ENCODE measurements at regions not wholly inside any gene's neighbourhood (a gene's known extent, or its start where the extent isn't known, plus 50 kb on each side); places are given as distances from the start of the nearest gene placed in this dataset.

- Histone ChIP-seq H3K36me3 (ENCODE audit: control insufficient read depth, low read depth, low read length) (no peaks in the 10 kb centered on the region), H3K9ac (ENCODE audit: low read length) (no peak overlapping the region), H3K27ac (ENCODE audit: low read length) (no peak overlapping the region), H3K4me1 (ENCODE audit: control insufficient read depth, low read depth, low read length) (peaks cover 3% of the 10 kb centered on the region), H3K4me3 (ENCODE audit: low read length) (no peak overlapping the region), H3K27me3 (ENCODE audit: control insufficient read depth, insufficient read depth, low read length) (no peaks in the 10 kb centered on the region), H3K9me3 (ENCODE audit: control insufficient read depth, low read depth, low read length) (no peaks in the 10 kb centered on the region)
Observed at GRCh38 chr5:100188778-100189177, 346.4 kb upstream of the FAM174A start.

GRCh38 chr5:100188339-100188738 lies 346.8 kb upstream of the FAM174A start:
- no peaks in the 10 kb centered on the region for H3K27me3 ChIP-seq (ENCODE audit: control insufficient read depth, insufficient read depth, low read length)
- H3K27ac ChIP-seq (ENCODE audit: low read length) = no peak overlapping the region
- H3K36me3 ChIP-seq (ENCODE audit: control insufficient read depth, low read depth, low read length) = no peaks in the 10 kb centered on the region
- H3K4me3 ChIP-seq (ENCODE audit: low read length) = no peak overlapping the region
- H3K4me1 ChIP-seq (ENCODE audit: control insufficient read depth, low read depth, low read length) = peaks cover 3% of the 10 kb centered on the region
- H3K9ac ChIP-seq (ENCODE audit: low read length) = no peak overlapping the region
- no peaks in the 10 kb centered on the region for H3K9me3 ChIP-seq (ENCODE audit: control insufficient read depth, low read depth, low read length)

GRCh38 chr5:100186181-100186580 lies 349.0 kb upstream of the FAM174A start:
- no peaks in the 10 kb centered on the region for H3K9me3 ChIP-seq (ENCODE audit: control insufficient read depth, low read depth, low read length)
- H3K4me3 ChIP-seq (ENCODE audit: low read length) = no peak overlapping the region
- H3K9ac ChIP-seq (ENCODE audit: low read length) = no peak overlapping the region
- H3K27ac ChIP-seq (ENCODE audit: low read length) = no peak overlapping the region
- no peaks in the 10 kb centered on the region for H3K36me3 ChIP-seq (ENCODE audit: control insufficient read depth, low read depth, low read length)
- no peaks in the 10 kb centered on the region for H3K27me3 ChIP-seq (ENCODE audit: control insufficient read depth, insufficient read depth, low read length)
- H3K4me1 ChIP-seq (ENCODE audit: control insufficient read depth, low read depth, low read length) = peaks cover 3% of the 10 kb centered on the region

- Histone ChIP-seq H3K9ac (ENCODE audit: low read length) (no peak overlapping the region), H3K27ac (ENCODE audit: low read length) (no peak overlapping the region), H3K9me3 (ENCODE audit: control insufficient read depth, low read depth, low read length) (no peaks in the 10 kb centered on the region), H3K4me3 (ENCODE audit: low read length) (no peak overlapping the region), H3K36me3 (ENCODE audit: control insufficient read depth, low read depth, low read length) (no peaks in the 10 kb centered on the region), H3K27me3 (ENCODE audit: control insufficient read depth, insufficient read depth, low read length) (no peaks in the 10 kb centered on the region), H3K4me1 (ENCODE audit: control insufficient read depth, low read depth, low read length) (peaks cover 3% of the 10 kb centered on the region)
Observed at GRCh38 chr5:100182402-100182801, 352.8 kb upstream of the FAM174A start.

GRCh38 chr5:100175346-100175745 lies 359.8 kb upstream of the FAM174A start:
- no peaks in the 10 kb centered on the region for H3K9me3 ChIP-seq (ENCODE audit: control insufficient read depth, low read depth, low read length)
- H3K4me3 ChIP-seq (ENCODE audit: low read length) = no peak overlapping the region
- H3K27me3 ChIP-seq (ENCODE audit: control insufficient read depth, insufficient read depth, low read length) = no peaks in the 10 kb centered on the region
- no peaks in the 10 kb centered on the region for H3K36me3 ChIP-seq (ENCODE audit: control insufficient read depth, low read depth, low read length)
- H3K9ac ChIP-seq (ENCODE audit: low read length) = no peak overlapping the region
- H3K4me1 ChIP-seq (ENCODE audit: control insufficient read depth, low read depth, low read length) = no peaks in the 10 kb centered on the region
- H3K27ac ChIP-seq (ENCODE audit: low read length) = no peak overlapping the region

- Histone ChIP-seq H3K27me3 (ENCODE audit: control insufficient read depth, insufficient read depth, low read length) (no peaks in the 10 kb centered on the region), H3K27ac (ENCODE audit: low read length) (no peak overlapping the region), H3K4me1 (ENCODE audit: control insufficient read depth, low read depth, low read length) (peaks cover 4% of the 10 kb centered on the region), H3K9ac (ENCODE audit: low read length) (no peak overlapping the region), H3K36me3 (ENCODE audit: control insufficient read depth, low read depth, low read length) (no peaks in the 10 kb centered on the region), H3K9me3 (ENCODE audit: control insufficient read depth, low read depth, low read length) (peaks cover 22% of the 10 kb centered on the region), H3K4me3 (ENCODE audit: low read length) (no peak overlapping the region)
Observed at GRCh38 chr5:100165309-100165708, 369.9 kb upstream of the FAM174A start.

GRCh38 chr5:100161868-100162267 lies 373.3 kb upstream of the FAM174A start:
- H3K4me3 ChIP-seq (ENCODE audit: low read length) = no peak overlapping the region
- H3K36me3 ChIP-seq (ENCODE audit: control insufficient read depth, low read depth, low read length) = no peaks in the 10 kb centered on the region
- no peaks in the 10 kb centered on the region for H3K27me3 ChIP-seq (ENCODE audit: control insufficient read depth, insufficient read depth, low read length)
- H3K9ac ChIP-seq (ENCODE audit: low read length) = no peak overlapping the region
- H3K9me3 ChIP-seq (ENCODE audit: control insufficient read depth, low read depth, low read length) = peaks cover 22% of the 10 kb centered on the region
- no peak overlapping the region for H3K27ac ChIP-seq (ENCODE audit: low read length)
- no peaks in the 10 kb centered on the region for H3K4me1 ChIP-seq (ENCODE audit: control insufficient read depth, low read depth, low read length)

GRCh38 chr5:100157066-100157465 lies 378.1 kb upstream of the FAM174A start:
- Histone ChIP-seq H3K4me3 (ENCODE audit: low read length) (no peak overlapping the region), H3K27me3 (ENCODE audit: control insufficient read depth, insufficient read depth, low read length) (no peaks in the 10 kb centered on the region), H3K27ac (ENCODE audit: low read length) (no peak overlapping the region), H3K9ac (ENCODE audit: low read length) (no peak overlapping the region), H3K9me3 (ENCODE audit: control insufficient read depth, low read depth, low read length) (peaks cover 12% of the 10 kb centered on the region), H3K4me1 (ENCODE audit: control insufficient read depth, low read depth, low read length) (no peaks in the 10 kb centered on the region), H3K36me3 (ENCODE audit: control insufficient read depth, low read depth, low read length) (no peaks in the 10 kb centered on the region)

GRCh38 chr5:100148239-100148638 lies 386.9 kb upstream of the FAM174A start:
- H3K27me3 ChIP-seq (ENCODE audit: control insufficient read depth, insufficient read depth, low read length) = no peaks in the 10 kb centered on the region
- H3K4me1 ChIP-seq (ENCODE audit: control insufficient read depth, low read depth, low read length) = no peaks in the 10 kb centered on the region
- H3K9ac ChIP-seq (ENCODE audit: low read length) = no peak overlapping the region
- H3K9me3 ChIP-seq (ENCODE audit: control insufficient read depth, low read depth, low read length) = no peaks in the 10 kb centered on the region
- H3K27ac ChIP-seq (ENCODE audit: low read length) = no peak overlapping the region
- H3K4me3 ChIP-seq (ENCODE audit: low read length) = no peak overlapping the region
- H3K36me3 ChIP-seq (ENCODE audit: control insufficient read depth, low read depth, low read length) = no peaks in the 10 kb centered on the region

- no peak overlapping the region for H3K9ac ChIP-seq (ENCODE audit: low read length)
- H3K9me3 ChIP-seq (ENCODE audit: control insufficient read depth, low read depth, low read length) = no peaks in the 10 kb centered on the region
- no peaks in the 10 kb centered on the region for H3K27me3 ChIP-seq (ENCODE audit: control insufficient read depth, insufficient read depth, low read length)
- H3K4me3 ChIP-seq (ENCODE audit: low read length) = no peak overlapping the region
- H3K27ac ChIP-seq (ENCODE audit: low read length) = no peak overlapping the region
- no peaks in the 10 kb centered on the region for H3K4me1 ChIP-seq (ENCODE audit: control insufficient read depth, low read depth, low read length)
- no peaks in the 10 kb centered on the region for H3K36me3 ChIP-seq (ENCODE audit: control insufficient read depth, low read depth, low read length)
Observed at GRCh38 chr5:100142607-100143006, 392.6 kb upstream of the FAM174A start.

GRCh38 chr5:100131161-100131560 lies 404.0 kb upstream of the FAM174A start:
- Histone ChIP-seq H3K4me3 (ENCODE audit: low read length) (no peak overlapping the region), H3K36me3 (ENCODE audit: control insufficient read depth, low read depth, low read length) (no peaks in the 10 kb centered on the region), H3K4me1 (ENCODE audit: control insufficient read depth, low read depth, low read length) (no peaks in the 10 kb centered on the region), H3K9me3 (ENCODE audit: control insufficient read depth, low read depth, low read length) (no peaks in the 10 kb centered on the region), H3K9ac (ENCODE audit: low read length) (no peak overlapping the region), H3K27ac (ENCODE audit: low read length) (no peak overlapping the region), H3K27me3 (ENCODE audit: control insufficient read depth, insufficient read depth, low read length) (no peaks in the 10 kb centered on the region)

- Histone ChIP-seq H3K4me1 (ENCODE audit: control insufficient read depth, low read depth, low read length) (no peaks in the 10 kb centered on the region), H3K36me3 (ENCODE audit: control insufficient read depth, low read depth, low read length) (no peaks in the 10 kb centered on the region), H3K9ac (ENCODE audit: low read length) (no peak overlapping the region), H3K4me3 (ENCODE audit: low read length) (no peak overlapping the region), H3K27me3 (ENCODE audit: control insufficient read depth, insufficient read depth, low read length) (no peaks in the 10 kb centered on the region), H3K27ac (ENCODE audit: low read length) (no peak overlapping the region), H3K9me3 (ENCODE audit: control insufficient read depth, low read depth, low read length) (no peaks in the 10 kb centered on the region)
Observed at GRCh38 chr5:100130307-100130706, 404.9 kb upstream of the FAM174A start.

Measured in iPS-18a (cell line).